ENCODE measurements at regions not wholly inside any gene's neighbourhood (a gene's known extent, or its start where the extent isn't known, plus 50 kb on each side); places are given as distances from the start of the nearest gene placed in this dataset.

DNA sequence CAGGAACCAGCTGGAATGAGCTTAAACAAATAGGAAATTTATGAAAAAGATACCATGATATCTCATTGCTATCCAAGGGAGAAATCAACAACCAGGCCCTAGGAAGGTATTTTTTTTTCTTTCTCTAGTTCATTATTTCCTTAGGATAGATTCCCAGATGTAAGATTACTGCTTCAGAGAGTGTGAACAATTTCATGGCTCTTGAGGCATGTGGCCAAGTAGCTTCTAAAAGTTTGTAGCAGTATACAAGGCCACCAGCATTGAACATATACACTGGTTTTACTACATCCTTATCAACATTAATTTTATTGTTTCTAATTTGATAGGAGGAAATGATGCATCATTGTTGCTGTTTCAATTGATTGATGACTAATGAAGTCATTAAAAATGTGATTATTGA is 201.2 kb downstream of the SREK1 start:
- TF ChIP-seq, protein P1, sequence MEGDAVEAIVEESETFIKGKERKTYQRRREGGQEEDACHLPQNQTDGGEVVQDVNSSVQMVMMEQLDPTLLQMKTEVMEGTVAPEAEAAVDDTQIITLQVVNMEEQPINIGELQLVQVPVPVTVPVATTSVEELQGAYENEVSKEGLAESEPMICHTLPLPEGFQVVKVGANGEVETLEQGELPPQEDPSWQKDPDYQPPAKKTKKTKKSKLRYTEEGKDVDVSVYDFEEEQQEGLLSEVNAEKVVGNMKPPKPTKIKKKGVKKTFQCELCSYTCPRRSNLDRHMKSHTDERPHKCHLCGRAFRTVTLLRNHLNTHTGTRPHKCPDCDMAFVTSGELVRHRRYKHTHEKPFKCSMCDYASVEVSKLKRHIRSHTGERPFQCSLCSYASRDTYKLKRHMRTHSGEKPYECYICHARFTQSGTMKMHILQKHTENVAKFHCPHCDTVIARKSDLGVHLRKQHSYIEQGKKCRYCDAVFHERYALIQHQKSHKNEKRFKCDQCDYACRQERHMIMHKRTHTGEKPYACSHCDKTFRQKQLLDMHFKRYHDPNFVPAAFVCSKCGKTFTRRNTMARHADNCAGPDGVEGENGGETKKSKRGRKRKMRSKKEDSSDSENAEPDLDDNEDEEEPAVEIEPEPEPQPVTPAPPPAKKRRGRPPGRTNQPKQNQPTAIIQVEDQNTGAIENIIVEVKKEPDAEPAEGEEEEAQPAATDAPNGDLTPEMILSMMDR (conservative IDR thresholded peaks at IDR 0.05; ENCODE audit: low read length) = no peak
- no peak for TF ChIP-seq EZH2phosphoT487 (IDR thresholded peaks at IDR 0.05; ENCODE audit: borderline replicate concordance, low read depth, low read length)
